Left renal cortex interstitium (tissue), 4 donors: ENCODE measurements at regions not wholly inside any gene's neighbourhood (a gene's known extent, or its start where the extent isn't known, plus 50 kb on each side); places are given as distances from the start of the nearest gene placed in this dataset.

Experiments
- DNase-seq, 4 donors: peaks; one replicate each; pipeline ENCODE4 v3.0.0-alpha.2; 2013; ENCODE audit warnings: low read depth in 4 of 4, low spot score in 2 of 4, missing footprints in 1 of 4

- DNase-seq, result no peak
Observed at GRCh38 chrX:26008691-26009090, 129.5 kb upstream of the MAGEB18 start.

GRCh38 chrX:26019386-26019785, 118.8 kb upstream of the MAGEB18 start:
- no peak for DNase-seq

GRCh38 chrX:26026179-26026578, 112.0 kb upstream of the MAGEB18 start:
- no peak for DNase-seq

- no peak for DNase-seq
Observed at GRCh38 chrX:26032111-26032912, 105.8 kb upstream of the MAGEB18 start.

GRCh38 chrX:26037367-26037766, 100.8 kb upstream of the MAGEB18 start:
- no peak for DNase-seq

- no peak for DNase-seq
Observed at GRCh38 chrX:26050099-26050498, 88.0 kb upstream of the MAGEB18 start.

GRCh38 chrX:26070882-26071281, 67.3 kb upstream of the MAGEB18 start:
- no peak for DNase-seq

- no peak for DNase-seq
Observed at GRCh38 chrX:26071618-26072017, 66.5 kb upstream of the MAGEB18 start.

GRCh38 chrX:26083093-26083492, 55.0 kb upstream of the MAGEB18 start:
- DNase-seq, result no peak
